ENCODE measurements at regions not wholly inside any gene's neighbourhood (a gene's known extent, or its start where the extent isn't known, plus 50 kb on each side); places are given as distances from the start of the nearest gene placed in this dataset.
"Not testable (repeated sequence)": the region's sequence is repeated elsewhere in the genome, so short reads cannot be mapped to it uniquely, and the experiment has no call there.

- H2AFZ ChIP-seq, result no peak overlapping the region
- no peaks in the 10 kb centered on the region for H3K4me1 ChIP-seq
- H3K27ac ChIP-seq, result no peak overlapping the region
- H3K27me3 ChIP-seq (ENCODE audit: control insufficient read depth, insufficient read depth, low read length), result no peaks in the 10 kb centered on the region
- no peak overlapping the region for H3K4me3 ChIP-seq (ENCODE audit: low read depth, low read length)
- H3K36me3 ChIP-seq (ENCODE audit: control insufficient read depth, insufficient read depth, low read length), result no peaks in the 10 kb centered on the region
- no peaks in the 10 kb centered on the region for H3K79me2 ChIP-seq
- H3K9me3 ChIP-seq (ENCODE audit: control insufficient read depth, low read length), result no peaks in the 10 kb centered on the region
- no peak for TF ChIP-seq CTCF (IDR thresholded peaks at IDR 0.05)
- H3K9ac ChIP-seq, result no peak overlapping the region
- H3K4me2 ChIP-seq (ENCODE audit: low read length), result no peak overlapping the region
Observed at GRCh38 chrY:7544172-7544770, 632.7 kb upstream of the AMELY start.

GRCh38 chrY:7543506-7543905 is 632.0 kb upstream of the AMELY start:
- no peaks in the 10 kb centered on the region for H3K4me1 ChIP-seq
- no peaks in the 10 kb centered on the region for H3K79me2 ChIP-seq
- H3K27ac ChIP-seq, result no peak overlapping the region
- H3K36me3 ChIP-seq (ENCODE audit: control insufficient read depth, insufficient read depth, low read length), result no peaks in the 10 kb centered on the region
- no peaks in the 10 kb centered on the region for H3K9me3 ChIP-seq (ENCODE audit: control insufficient read depth, low read length)
- H3K4me3 ChIP-seq (ENCODE audit: low read depth, low read length), result no peak overlapping the region
- H2AFZ ChIP-seq, result no peak overlapping the region
- no peak overlapping the region for H3K4me2 ChIP-seq (ENCODE audit: low read length)
- H3K9ac ChIP-seq, result no peak overlapping the region
- TF ChIP-seq CTCF (IDR thresholded peaks at IDR 0.05), result no peak
- no peaks in the 10 kb centered on the region for H3K27me3 ChIP-seq (ENCODE audit: control insufficient read depth, insufficient read depth, low read length)

- Histone ChIP-seq H3K36me3 (ENCODE audit: control insufficient read depth, insufficient read depth, low read length) (no peaks in the 10 kb centered on the region), H3K27ac (no peak overlapping the region), H3K4me2 (ENCODE audit: low read length) (no peak overlapping the region), H2AFZ (no peak overlapping the region), H3K9ac (no peak overlapping the region), H3K27me3 (ENCODE audit: control insufficient read depth, insufficient read depth, low read length) (no peaks in the 10 kb centered on the region), H3K9me3 (ENCODE audit: control insufficient read depth, low read length) (no peaks in the 10 kb centered on the region), H3K79me2 (no peaks in the 10 kb centered on the region), H3K4me1 (no peaks in the 10 kb centered on the region), H3K4me3 (ENCODE audit: low read depth, low read length) (no peak overlapping the region)
- TF ChIP-seq CTCF (IDR thresholded peaks at IDR 0.05), result no peak
Observed at GRCh38 chrY:7542256-7542858, 630.8 kb upstream of the AMELY start.

- Histone ChIP-seq H3K36me3 (ENCODE audit: control insufficient read depth, insufficient read depth, low read length) (no peaks in the 10 kb centered on the region), H2AFZ (no peak overlapping the region), H3K27ac (no peak overlapping the region), H3K79me2 (no peaks in the 10 kb centered on the region), H3K4me3 (ENCODE audit: low read depth, low read length) (no peak overlapping the region), H3K4me1 (no peaks in the 10 kb centered on the region), H3K9ac (no peak overlapping the region), H3K4me2 (ENCODE audit: low read length) (no peak overlapping the region), H3K27me3 (ENCODE audit: control insufficient read depth, insufficient read depth, low read length) (no peaks in the 10 kb centered on the region), H3K9me3 (ENCODE audit: control insufficient read depth, low read length) (no peaks in the 10 kb centered on the region)
- no peak for TF ChIP-seq CTCF (IDR thresholded peaks at IDR 0.05)
Observed at GRCh38 chrY:7529396-7529795, 617.8 kb upstream of the AMELY start.

GRCh38 chrY:7527568-7527967 is 616.0 kb upstream of the AMELY start:
- not testable (repeated sequence) for H3K27me3 ChIP-seq (ENCODE audit: control insufficient read depth, insufficient read depth, low read length); H3K9me3 ChIP-seq (ENCODE audit: control insufficient read depth, low read length); H3K27ac ChIP-seq; H3K4me3 ChIP-seq (ENCODE audit: low read depth, low read length); H3K9ac ChIP-seq; H3K79me2 ChIP-seq; H3K4me1 ChIP-seq; H2AFZ ChIP-seq; H3K36me3 ChIP-seq (ENCODE audit: control insufficient read depth, insufficient read depth, low read length); H3K4me2 ChIP-seq (ENCODE audit: low read length)
